RWPE2 (cell line): ENCODE measurements at regions not wholly inside any gene's neighbourhood (a gene's known extent, or its start where the extent isn't known, plus 50 kb on each side); places are given as distances from the start of the nearest gene placed in this dataset.

Source experiments
- ATAC-seq: fragments of 200-7000 bp; cut with Tn5 transposase; 3 replicates; pipeline ENCODE4 v1.9.1; 2021; ENCODE audit warnings: low read depth
- DNase-seq: peaks from one replicate; pipeline ENCODE4 v3.0.0-alpha.2; 2020; ENCODE audit warnings: low spot score
- H3K27ac ChIP-seq: fragments of 450-650 bp; 2 replicates; pipeline ENCODE4 v1.5.1; 2017; ENCODE audit warnings: mild to moderate bottlenecking; ENCODE audit not compliant: poor library complexity, severe bottlenecking
- H3K27me3 ChIP-seq: fragments of 250-450 bp; sonication (Bioruptor Pico); 2 replicates; pipeline ENCODE4 v1.5.1; 2021; ENCODE audit warnings: mild to moderate bottlenecking, moderate library complexity; ENCODE audit not compliant: insufficient read depth, poor library complexity, severe bottlenecking
- H3K36me3 ChIP-seq: fragments of 250-450 bp; sonication (Bioruptor Pico); 2 replicates; pipeline ENCODE4 v1.5.1; 2020; ENCODE audit warnings: low read depth, mild to moderate bottlenecking, moderate library complexity
- H3K4me1 ChIP-seq: fragments of 250-450 bp; sonication (Bioruptor Pico); 2 replicates; pipeline ENCODE4 v1.5.1; 2021; ENCODE audit warnings: mild to moderate bottlenecking, moderate library complexity; ENCODE audit not compliant: insufficient read depth, poor library complexity, severe bottlenecking
- H3K4me3 ChIP-seq: fragments of 250-450 bp; sonication (Bioruptor Pico); 2 replicates; pipeline ENCODE4 v1.5.1; 2021; ENCODE audit warnings: mild to moderate bottlenecking, moderate library complexity; ENCODE audit not compliant: severe bottlenecking
- H3K9me3 ChIP-seq: fragments of 250-450 bp; sonication (Bioruptor Pico); 2 replicates; pipeline ENCODE4 v1.5.1; 2021; ENCODE audit warnings: mild to moderate bottlenecking, moderate library complexity; ENCODE audit not compliant: severe bottlenecking
- TF ChIP-seq, protein P1 (sequence below): fragments of 450-650 bp; IDR thresholded peaks from one replicate; pipeline ENCODE4 v1.5.1; 2017; ENCODE audit warnings: mild to moderate bottlenecking, moderate library complexity; ENCODE audit not compliant: poor library complexity, severe bottlenecking

DNA sequence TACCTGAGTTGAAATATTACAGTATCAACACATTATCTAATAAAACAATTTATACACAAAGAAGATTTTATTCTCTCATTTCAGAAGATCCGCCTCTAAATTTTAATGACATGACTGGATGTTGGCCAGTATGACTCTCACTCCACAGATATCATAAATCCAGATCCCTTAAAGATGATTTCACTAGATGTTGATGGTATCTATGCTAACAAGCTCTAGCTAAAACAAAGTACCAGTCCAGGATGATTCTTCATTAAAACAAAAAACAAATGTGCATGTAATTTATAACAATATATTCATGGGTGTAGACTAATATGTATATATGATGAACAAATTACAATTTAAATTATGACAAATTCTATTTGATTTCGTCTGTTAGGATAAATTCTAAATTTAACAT lies 708.4 kb downstream of the SATB2 start:
- Histone ChIP-seq H3K4me3 (no peak overlapping the region), H3K27ac (no peak overlapping the region), H3K27me3 (no peaks in the 10 kb centered on the region), H3K4me1 (no peaks in the 10 kb centered on the region), H3K36me3 (no peaks in the 10 kb centered on the region), H3K9me3 (no peaks in the 10 kb centered on the region)
- DNase-seq: no peak
- ATAC-seq: no peak
- TF ChIP-seq, protein P1, sequence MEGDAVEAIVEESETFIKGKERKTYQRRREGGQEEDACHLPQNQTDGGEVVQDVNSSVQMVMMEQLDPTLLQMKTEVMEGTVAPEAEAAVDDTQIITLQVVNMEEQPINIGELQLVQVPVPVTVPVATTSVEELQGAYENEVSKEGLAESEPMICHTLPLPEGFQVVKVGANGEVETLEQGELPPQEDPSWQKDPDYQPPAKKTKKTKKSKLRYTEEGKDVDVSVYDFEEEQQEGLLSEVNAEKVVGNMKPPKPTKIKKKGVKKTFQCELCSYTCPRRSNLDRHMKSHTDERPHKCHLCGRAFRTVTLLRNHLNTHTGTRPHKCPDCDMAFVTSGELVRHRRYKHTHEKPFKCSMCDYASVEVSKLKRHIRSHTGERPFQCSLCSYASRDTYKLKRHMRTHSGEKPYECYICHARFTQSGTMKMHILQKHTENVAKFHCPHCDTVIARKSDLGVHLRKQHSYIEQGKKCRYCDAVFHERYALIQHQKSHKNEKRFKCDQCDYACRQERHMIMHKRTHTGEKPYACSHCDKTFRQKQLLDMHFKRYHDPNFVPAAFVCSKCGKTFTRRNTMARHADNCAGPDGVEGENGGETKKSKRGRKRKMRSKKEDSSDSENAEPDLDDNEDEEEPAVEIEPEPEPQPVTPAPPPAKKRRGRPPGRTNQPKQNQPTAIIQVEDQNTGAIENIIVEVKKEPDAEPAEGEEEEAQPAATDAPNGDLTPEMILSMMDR: no peak

- DNase-seq: no peak
- no peak overlapping the region for H3K27ac ChIP-seq
- H3K27me3 ChIP-seq: no peaks in the 10 kb centered on the region
- H3K4me3 ChIP-seq: no peak overlapping the region
- TF ChIP-seq, protein P1: no peak
- no peaks in the 10 kb centered on the region for H3K4me1 ChIP-seq
- H3K9me3 ChIP-seq: no peaks in the 10 kb centered on the region
- no peak for ATAC-seq
- H3K36me3 ChIP-seq: no peaks in the 10 kb centered on the region
Measured at GRCh38 chr2:198731842-198732399, 725.8 kb downstream of the SATB2 start.

DNA sequence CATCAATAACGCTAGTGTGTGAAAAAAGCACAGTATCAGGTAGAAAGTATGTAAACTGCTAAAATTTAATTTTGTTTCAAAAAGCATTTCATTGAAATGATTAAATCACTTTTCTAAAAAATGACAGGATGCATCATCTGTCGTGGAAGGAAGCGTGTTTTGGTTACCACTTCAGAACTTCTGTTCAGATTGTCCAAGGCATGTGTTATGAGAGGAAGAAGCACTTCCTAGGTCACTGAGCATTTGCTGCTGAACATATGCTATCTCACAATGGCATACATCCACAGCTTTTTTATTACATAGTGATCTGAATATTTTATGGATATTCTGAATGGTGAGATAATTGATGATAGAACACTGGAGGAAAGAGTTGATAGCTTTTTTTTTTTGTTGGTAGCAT lies 737.5 kb downstream of the SATB2 start:
- Histone ChIP-seq H3K4me3 (no peak overlapping the region), H3K36me3 (no peaks in the 10 kb centered on the region), H3K27ac (no peak overlapping the region), H3K9me3 (no peaks in the 10 kb centered on the region), H3K4me1 (no peaks in the 10 kb centered on the region), H3K27me3 (no peaks in the 10 kb centered on the region)
- TF ChIP-seq, protein P1: no peak
- ATAC-seq: no peak
- DNase-seq: no peak

DNA sequence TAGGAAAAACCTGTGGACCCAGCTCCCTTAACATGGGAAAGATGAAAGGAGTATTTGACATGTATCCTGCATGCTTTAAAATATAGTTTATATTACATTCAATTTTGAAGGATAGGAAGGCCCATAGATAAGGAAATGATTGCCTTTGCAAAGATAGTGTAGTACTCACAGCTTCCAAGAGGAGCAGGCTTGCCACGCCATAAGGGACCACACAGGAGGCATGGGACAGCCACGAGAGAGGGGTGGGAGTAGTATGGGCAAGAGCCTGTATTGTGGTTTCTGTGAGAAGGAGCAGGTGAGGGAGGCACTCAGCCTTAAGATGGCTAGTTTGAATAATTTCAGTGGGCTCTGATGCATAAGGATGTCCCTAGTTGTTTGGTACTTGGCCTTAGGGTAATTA lies 740.3 kb downstream of the SATB2 start:
- Histone ChIP-seq H3K36me3 (no peaks in the 10 kb centered on the region), H3K9me3 (no peaks in the 10 kb centered on the region), H3K27ac (no peak overlapping the region), H3K27me3 (no peaks in the 10 kb centered on the region), H3K4me3 (no peak overlapping the region), H3K4me1 (no peaks in the 10 kb centered on the region)
- TF ChIP-seq, protein P1: no peak
- ATAC-seq: peak; percentile 23; the same call in 1 of the 3 replicates
- no peak for DNase-seq

- H3K9me3 ChIP-seq: no peaks in the 10 kb centered on the region
- H3K27me3 ChIP-seq: no peaks in the 10 kb centered on the region
- TF ChIP-seq, protein P1: no peak
- H3K36me3 ChIP-seq: no peaks in the 10 kb centered on the region
- DNase-seq: no peak
- H3K27ac ChIP-seq: no peak overlapping the region
- H3K4me1 ChIP-seq: no peaks in the 10 kb centered on the region
- peak; percentile 10; the same call in 1 of the 3 replicates for ATAC-seq
- no peak overlapping the region for H3K4me3 ChIP-seq
Measured at GRCh38 chr2:198715302-198715835, 742.4 kb downstream of the SATB2 start.
